ENCODE measurements at regions not wholly inside any gene's neighbourhood (a gene's known extent, or its start where the extent isn't known, plus 50 kb on each side); places are given as distances from the start of the nearest gene placed in this dataset.
"Not testable (repeated sequence)": the region's sequence is repeated elsewhere in the genome, so short reads cannot be mapped to it uniquely, and the experiment has no call there.

DNA sequence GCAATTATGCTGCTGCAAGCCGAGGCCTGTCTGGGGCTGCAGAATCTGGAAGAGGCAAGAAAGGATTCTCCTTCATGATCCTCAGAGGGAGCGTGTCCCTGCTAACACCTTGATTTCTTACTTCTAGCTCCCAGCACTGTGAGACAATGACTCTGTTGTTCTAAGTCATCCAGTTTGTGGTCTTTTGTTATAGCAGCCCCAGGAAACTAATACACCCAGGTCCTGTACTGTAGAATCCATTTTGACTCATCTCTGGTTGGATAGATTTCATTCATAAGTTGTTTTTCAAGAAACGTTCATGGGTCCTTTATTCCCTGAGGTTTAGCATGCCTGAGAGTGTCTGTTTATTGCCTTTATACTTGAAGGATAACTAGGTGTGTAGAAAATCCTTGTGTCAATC lies 112.7 kb downstream of the TMEM17 start:
- Histone ChIP-seq H3K27me3 (ENCODE audit: control insufficient read depth in 3 of 3, insufficient read depth in 3 of 3, low read length in 3 of 3) (no peaks in the 10 kb centered on the region), H3K36me3 (ENCODE audit: control insufficient read depth in 3 of 3, insufficient read depth in 2 of 3, low read depth in 1 of 3, low read length in 3 of 3) (no peaks in the 10 kb centered on the region), H3K4me3 (ENCODE audit: low read depth in 1 of 3, low read length in 3 of 3) (no peak overlapping the region), H3K27ac (ENCODE audit: low read depth in 1 of 3, low read length in 2 of 3) (no peak overlapping the region), H3K4me1 (ENCODE audit: control insufficient read depth in 3 of 3, insufficient read depth in 2 of 3, low read depth in 1 of 3, low read length in 2 of 3) (peaks cover 0 to 3% (median 0%) of the 10 kb centered on the region in 3 donors), H3K9me3 (ENCODE audit: control insufficient read depth in 2 of 2, insufficient read depth in 1 of 2, low read depth in 1 of 2, low read length in 1 of 2) (no peaks in the 10 kb centered on the region)
- DNase-seq: no peak
- FAIRE-seq: no peak
- WGBS, 3 donors: 90 to 93% (median 91%) methylated on average over 3 of the region's 3 CpGs

DNA sequence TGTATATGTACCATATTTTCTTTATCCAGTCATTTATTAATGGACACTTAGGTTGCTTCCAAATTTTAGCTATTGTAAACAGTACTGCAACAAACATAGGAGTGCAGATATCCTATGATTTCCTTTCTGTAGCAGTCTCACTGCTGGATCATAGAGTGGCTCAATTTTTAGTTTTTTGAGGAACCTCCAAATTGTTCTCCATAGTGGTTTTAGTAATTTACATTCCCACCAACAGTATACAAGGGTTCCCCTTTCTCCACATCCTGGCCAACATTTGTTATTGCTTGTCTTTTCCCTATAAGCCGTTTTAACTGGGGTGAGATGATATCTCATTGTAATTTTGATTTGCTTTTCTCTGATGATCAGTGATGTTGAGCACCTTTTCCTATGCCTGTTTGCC lies 114.3 kb downstream of the TMEM17 start:
- H3K27me3 ChIP-seq (ENCODE audit: control insufficient read depth in 3 of 3, insufficient read depth in 3 of 3, low read length in 3 of 3): no peaks in the 10 kb centered on the region
- FAIRE-seq (no peak), DNase-seq (no peak)
- H3K36me3 ChIP-seq (ENCODE audit: control insufficient read depth in 3 of 3, insufficient read depth in 2 of 3, low read depth in 1 of 3, low read length in 3 of 3): no peaks in the 10 kb centered on the region
- peaks cover 0 to under 1% of the 10 kb centered on the region in 2 donors for H3K9me3 ChIP-seq (ENCODE audit: control insufficient read depth in 2 of 2, insufficient read depth in 1 of 2, low read depth in 1 of 2, low read length in 1 of 2)
- WGBS, 3 donors: 52 to 91% (median 74%) methylated on average over 1 of the region's 1 CpG
- no peak overlapping the region for H3K4me3 ChIP-seq (ENCODE audit: low read depth in 1 of 3, low read length in 3 of 3)
- H3K4me1 ChIP-seq (ENCODE audit: control insufficient read depth in 3 of 3, insufficient read depth in 2 of 3, low read depth in 1 of 3, low read length in 2 of 3): peaks cover 0 to 3% (median 0%) of the 10 kb centered on the region in 3 donors
- H3K27ac ChIP-seq (ENCODE audit: low read depth in 1 of 3, low read length in 2 of 3): no peak overlapping the region

DNA sequence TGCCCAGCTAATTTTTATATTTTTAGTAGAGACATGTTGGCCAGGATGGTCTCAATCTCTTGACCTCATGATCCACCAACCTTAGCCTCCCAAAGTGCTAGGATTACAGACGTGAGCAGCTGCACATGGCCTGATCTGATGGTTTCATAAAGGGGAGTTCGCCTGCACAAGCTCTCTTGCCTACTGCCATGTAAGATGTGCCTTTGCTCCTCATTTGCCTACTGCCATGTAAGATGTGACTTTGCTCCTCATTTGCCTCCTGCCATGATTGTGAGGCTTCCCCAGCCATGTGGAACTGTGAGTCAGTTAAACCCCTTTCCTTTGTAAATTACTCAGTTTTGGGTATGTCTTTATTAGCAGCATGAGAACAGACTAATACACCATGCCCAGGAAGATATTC lies 119.6 kb downstream of the TMEM17 start:
- 73 to 92% (median 91%) methylated on average over 2 of the region's 2 CpGs for WGBS, 3 donors
- not testable (repeated sequence) for DNase-seq; H3K36me3 ChIP-seq (ENCODE audit: control insufficient read depth in 3 of 3, insufficient read depth in 2 of 3, low read depth in 1 of 3, low read length in 3 of 3); H3K27ac ChIP-seq (ENCODE audit: low read depth in 1 of 3, low read length in 2 of 3); H3K27me3 ChIP-seq (ENCODE audit: control insufficient read depth in 3 of 3, insufficient read depth in 3 of 3, low read length in 3 of 3); H3K9me3 ChIP-seq (ENCODE audit: control insufficient read depth in 2 of 2, insufficient read depth in 1 of 2, low read depth in 1 of 2, low read length in 1 of 2); H3K4me1 ChIP-seq (ENCODE audit: control insufficient read depth in 3 of 3, insufficient read depth in 2 of 3, low read depth in 1 of 3, low read length in 2 of 3); H3K4me3 ChIP-seq (ENCODE audit: low read depth in 1 of 3, low read length in 3 of 3); FAIRE-seq

DNA sequence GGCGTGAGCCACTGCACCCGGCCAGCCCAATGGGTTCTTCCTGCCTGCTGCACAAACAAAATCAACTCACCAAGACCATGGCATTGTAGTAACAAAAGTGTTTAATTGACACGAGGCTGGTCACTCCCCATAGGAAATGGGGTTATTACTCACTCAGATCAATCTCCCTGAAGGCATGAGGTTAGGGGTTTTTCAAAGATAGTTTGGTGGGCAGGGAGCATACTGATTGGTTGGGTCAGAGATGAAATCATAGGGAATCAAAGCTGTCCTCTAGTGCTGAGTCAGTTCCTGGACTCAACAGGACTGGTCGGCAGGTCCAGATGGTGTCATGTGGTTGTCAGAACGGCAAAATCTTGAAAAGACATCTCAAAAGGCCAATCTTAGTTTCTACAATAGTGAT lies 122.1 kb downstream of the TMEM17 start:
- peaks cover 0 to 6% of the 10 kb centered on the region in 2 donors for H3K9me3 ChIP-seq (ENCODE audit: control insufficient read depth in 2 of 2, insufficient read depth in 1 of 2, low read depth in 1 of 2, low read length in 1 of 2)
- 79 to 85% (median 83%) methylated on average over 5 of the region's 5 CpGs for WGBS, 3 donors
- no peak for DNase-seq
- H3K36me3 ChIP-seq (ENCODE audit: control insufficient read depth in 3 of 3, insufficient read depth in 2 of 3, low read depth in 1 of 3, low read length in 3 of 3): no peaks in the 10 kb centered on the region
- H3K27me3 ChIP-seq (ENCODE audit: control insufficient read depth in 3 of 3, insufficient read depth in 3 of 3, low read length in 3 of 3): no peaks in the 10 kb centered on the region
- H3K27ac ChIP-seq (ENCODE audit: low read depth in 1 of 3, low read length in 2 of 3): no peak overlapping the region
- no peaks in the 10 kb centered on the region for H3K4me1 ChIP-seq (ENCODE audit: control insufficient read depth in 3 of 3, insufficient read depth in 2 of 3, low read depth in 1 of 3, low read length in 2 of 3)
- H3K4me3 ChIP-seq (ENCODE audit: low read depth in 1 of 3, low read length in 3 of 3): no peak overlapping the region
- no peak for FAIRE-seq

DNA sequence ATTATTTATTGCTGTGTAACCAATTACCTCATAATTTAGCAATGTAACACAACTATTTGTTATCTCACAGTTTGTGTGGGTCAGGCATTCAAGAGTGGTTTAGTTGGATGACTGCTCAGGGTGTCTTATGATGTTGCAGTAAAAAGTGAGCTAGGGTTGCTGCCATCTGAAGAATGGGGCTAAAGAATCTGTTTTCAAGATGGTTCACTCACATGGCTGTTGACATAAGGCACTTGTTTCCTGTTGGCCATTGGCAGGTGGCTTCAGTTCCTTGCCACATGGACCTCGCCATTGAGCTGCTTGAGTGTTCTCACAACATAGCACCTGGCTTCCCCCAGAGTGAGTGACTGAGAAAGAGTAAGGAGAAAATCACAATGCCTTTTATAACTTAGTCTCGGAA lies 123.2 kb downstream of the TMEM17 start:
- FAIRE-seq (no peak), DNase-seq (peak in 1 of 2 donors; percentile 30)
- H3K27ac ChIP-seq (ENCODE audit: low read depth in 1 of 3, low read length in 2 of 3): peak overlapping the region in 1 of 3 donors; percentile 16
- H3K27me3 ChIP-seq (ENCODE audit: control insufficient read depth in 3 of 3, insufficient read depth in 3 of 3, low read length in 3 of 3): no peaks in the 10 kb centered on the region
- peaks cover 0 to 6% of the 10 kb centered on the region in 2 donors for H3K9me3 ChIP-seq (ENCODE audit: control insufficient read depth in 2 of 2, insufficient read depth in 1 of 2, low read depth in 1 of 2, low read length in 1 of 2)
- H3K36me3 ChIP-seq (ENCODE audit: control insufficient read depth in 3 of 3, insufficient read depth in 2 of 3, low read depth in 1 of 3, low read length in 3 of 3): no peaks in the 10 kb centered on the region
- no peaks in the 10 kb centered on the region for H3K4me1 ChIP-seq (ENCODE audit: control insufficient read depth in 3 of 3, insufficient read depth in 2 of 3, low read depth in 1 of 3, low read length in 2 of 3)
- WGBS, 3 donors: 59 to 83% (median 82%) methylated on average over 2 of the region's 2 CpGs
- H3K4me3 ChIP-seq (ENCODE audit: low read depth in 1 of 3, low read length in 3 of 3): no peak overlapping the region

DNA sequence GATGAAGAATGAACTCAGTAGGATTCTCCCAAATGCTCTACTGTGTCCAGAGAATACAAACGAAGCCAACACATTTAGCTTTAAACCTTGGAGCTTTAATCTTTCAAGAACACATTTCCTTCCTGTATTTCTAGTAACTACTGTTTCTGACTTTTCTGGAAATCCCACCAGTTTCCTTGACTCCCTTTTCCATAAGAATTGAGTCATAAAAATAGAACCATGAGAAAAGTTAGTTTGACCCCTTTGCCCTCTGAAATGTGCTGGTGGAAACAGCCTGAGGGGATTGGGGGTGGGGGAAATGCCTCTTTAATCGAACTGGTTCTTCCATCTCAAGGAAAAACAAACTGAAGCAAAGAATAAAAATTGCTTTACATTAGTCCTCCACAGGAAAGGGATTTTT lies 123.9 kb downstream of the TMEM17 start:
- Histone ChIP-seq H3K36me3 (ENCODE audit: control insufficient read depth in 3 of 3, insufficient read depth in 2 of 3, low read depth in 1 of 3, low read length in 3 of 3) (no peaks in the 10 kb centered on the region), H3K27me3 (ENCODE audit: control insufficient read depth in 3 of 3, insufficient read depth in 3 of 3, low read length in 3 of 3) (no peaks in the 10 kb centered on the region), H3K4me3 (ENCODE audit: low read depth in 1 of 3, low read length in 3 of 3) (no peak overlapping the region), H3K4me1 (ENCODE audit: control insufficient read depth in 3 of 3, insufficient read depth in 2 of 3, low read depth in 1 of 3, low read length in 2 of 3) (no peaks in the 10 kb centered on the region), H3K9me3 (ENCODE audit: control insufficient read depth in 2 of 2, insufficient read depth in 1 of 2, low read depth in 1 of 2, low read length in 1 of 2) (peaks cover 0 to 6% of the 10 kb centered on the region in 2 donors), H3K27ac (ENCODE audit: low read depth in 1 of 3, low read length in 2 of 3) (no peak overlapping the region)
- FAIRE-seq (no peak), DNase-seq (no peak)
- WGBS, 3 donors: 37 to 68% (median 66%) methylated on average over 2 of the region's 2 CpGs

DNA sequence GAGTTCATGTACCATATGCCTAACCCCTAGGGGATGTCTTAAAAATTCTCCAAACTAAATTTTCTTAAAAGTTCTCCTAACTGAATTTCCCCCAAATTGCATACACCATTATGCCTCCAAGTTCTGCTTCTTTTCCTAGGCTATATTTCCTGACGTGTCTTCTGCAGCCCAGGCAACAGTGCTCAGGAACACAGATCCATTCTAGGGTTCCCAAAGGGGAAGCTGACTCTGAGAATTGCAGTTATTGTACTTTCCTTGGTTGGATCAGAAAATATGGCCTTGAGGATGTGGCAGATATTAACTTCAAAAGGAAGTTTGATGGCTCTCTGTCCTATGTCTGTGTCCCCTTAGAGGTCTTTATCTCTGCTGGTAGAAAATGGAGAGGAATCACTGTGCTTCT lies 124.3 kb downstream of the TMEM17 start:
- Histone ChIP-seq H3K27ac (ENCODE audit: low read depth in 1 of 3, low read length in 2 of 3) (no peak overlapping the region), H3K27me3 (ENCODE audit: control insufficient read depth in 3 of 3, insufficient read depth in 3 of 3, low read length in 3 of 3) (no peaks in the 10 kb centered on the region)
- FAIRE-seq: no peak

DNA sequence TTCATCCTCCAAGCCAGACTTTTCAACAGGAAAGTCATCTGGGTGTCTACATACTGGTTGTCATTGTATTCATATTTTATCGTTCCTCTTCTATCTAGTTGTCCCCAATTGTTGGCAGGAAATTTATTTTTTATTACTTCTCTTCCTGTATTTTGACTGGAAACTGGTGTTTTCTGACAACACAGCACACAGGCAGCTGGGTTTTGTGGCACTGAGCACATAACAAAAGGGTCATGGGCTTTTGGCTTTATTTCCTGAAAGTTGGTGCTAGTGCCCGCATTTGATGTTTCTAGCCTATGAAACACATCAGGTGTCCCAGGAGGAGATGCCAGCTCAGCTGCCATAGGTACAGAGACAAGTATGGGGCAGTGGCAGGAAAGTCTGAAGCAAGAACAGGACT lies 126.4 kb downstream of the TMEM17 start:
- FAIRE-seq (no peak), DNase-seq (no peak)
- Histone ChIP-seq H3K4me1 (ENCODE audit: control insufficient read depth in 3 of 3, insufficient read depth in 2 of 3, low read depth in 1 of 3, low read length in 2 of 3) (no peaks in the 10 kb centered on the region), H3K9me3 (ENCODE audit: control insufficient read depth in 2 of 2, insufficient read depth in 1 of 2, low read depth in 1 of 2, low read length in 1 of 2) (no peaks in the 10 kb centered on the region), H3K27ac (ENCODE audit: low read depth in 1 of 3, low read length in 2 of 3) (no peak overlapping the region), H3K4me3 (ENCODE audit: low read depth in 1 of 3, low read length in 3 of 3) (no peak overlapping the region), H3K27me3 (ENCODE audit: control insufficient read depth in 3 of 3, insufficient read depth in 3 of 3, low read length in 3 of 3) (no peaks in the 10 kb centered on the region), H3K36me3 (ENCODE audit: control insufficient read depth in 3 of 3, insufficient read depth in 2 of 3, low read depth in 1 of 3, low read length in 3 of 3) (no peaks in the 10 kb centered on the region)
- WGBS, 3 donors: 60 to 74% (median 65%) methylated on average over 2 of the region's 2 CpGs

More for the DNA sequence above, 124.3 kb downstream of the TMEM17 start:
- peaks cover 0 to 5% of the 10 kb centered on the region in 2 donors for H3K9me3 ChIP-seq (ENCODE audit: control insufficient read depth in 2 of 2, insufficient read depth in 1 of 2, low read depth in 1 of 2, low read length in 1 of 2)
- no peak for DNase-seq
- no peak overlapping the region for H3K4me3 ChIP-seq (ENCODE audit: low read depth in 1 of 3, low read length in 3 of 3)
- H3K36me3 ChIP-seq (ENCODE audit: control insufficient read depth in 3 of 3, insufficient read depth in 2 of 3, low read depth in 1 of 3, low read length in 3 of 3): no peaks in the 10 kb centered on the region
- no peaks in the 10 kb centered on the region for H3K4me1 ChIP-seq (ENCODE audit: control insufficient read depth in 3 of 3, insufficient read depth in 2 of 3, low read depth in 1 of 3, low read length in 2 of 3)
- 79 to 96% (median 91%) methylated on average over 1 of the region's 1 CpG for WGBS, 3 donors

DNA sequence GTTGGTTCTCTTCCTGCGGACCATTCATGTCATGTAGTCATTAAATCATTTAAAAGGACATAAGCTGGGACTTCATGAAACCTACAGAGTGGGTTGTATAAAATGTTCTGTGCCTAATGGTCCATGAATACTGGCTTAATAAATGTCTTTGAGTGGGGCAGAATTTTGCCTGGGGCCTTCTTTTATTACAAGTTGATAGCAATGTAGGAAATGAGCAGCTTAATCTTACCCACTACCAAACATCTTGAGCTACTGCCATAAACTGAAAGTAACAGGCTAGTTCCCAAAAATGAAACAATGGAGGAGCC lies 130.9 kb downstream of the TMEM17 start:
- FAIRE-seq (no peak), DNase-seq (no peak)
- 92 to 100% (median 96%) methylated on average over 1 of the region's 1 CpG for WGBS, 3 donors
- Histone ChIP-seq H3K27me3 (ENCODE audit: control insufficient read depth in 3 of 3, insufficient read depth in 3 of 3, low read length in 3 of 3) (no peaks in the 10 kb centered on the region), H3K4me3 (ENCODE audit: low read depth in 1 of 3, low read length in 3 of 3) (no peak overlapping the region), H3K9me3 (ENCODE audit: control insufficient read depth in 2 of 2, insufficient read depth in 1 of 2, low read depth in 1 of 2, low read length in 1 of 2) (peaks cover 0 to 6% of the 10 kb centered on the region in 2 donors), H3K36me3 (ENCODE audit: control insufficient read depth in 3 of 3, insufficient read depth in 2 of 3, low read depth in 1 of 3, low read length in 3 of 3) (no peaks in the 10 kb centered on the region), H3K27ac (ENCODE audit: low read depth in 1 of 3, low read length in 2 of 3) (no peak overlapping the region), H3K4me1 (ENCODE audit: control insufficient read depth in 3 of 3, insufficient read depth in 2 of 3, low read depth in 1 of 3, low read length in 2 of 3) (no peaks in the 10 kb centered on the region)
